HG03135 (cell line): ENCODE measurements at regions not wholly inside any gene's neighbourhood (a gene's known extent, or its start where the extent isn't known, plus 50 kb on each side); places are given as distances from the start of the nearest gene placed in this dataset.
"Not testable (repeated sequence)": the region's sequence is repeated elsewhere in the genome, so short reads cannot be mapped to it uniquely, and the experiment has no call there.

Experiments
- ATAC-seq: cut with Tn5 transposase; IDR thresholded peaks from one replicate; pipeline ENCODE4 v1.9.1; 2021; ENCODE audit warnings: mild to moderate bottlenecking, moderate library complexity; ENCODE audit not compliant: unreplicated experiment

DNA sequence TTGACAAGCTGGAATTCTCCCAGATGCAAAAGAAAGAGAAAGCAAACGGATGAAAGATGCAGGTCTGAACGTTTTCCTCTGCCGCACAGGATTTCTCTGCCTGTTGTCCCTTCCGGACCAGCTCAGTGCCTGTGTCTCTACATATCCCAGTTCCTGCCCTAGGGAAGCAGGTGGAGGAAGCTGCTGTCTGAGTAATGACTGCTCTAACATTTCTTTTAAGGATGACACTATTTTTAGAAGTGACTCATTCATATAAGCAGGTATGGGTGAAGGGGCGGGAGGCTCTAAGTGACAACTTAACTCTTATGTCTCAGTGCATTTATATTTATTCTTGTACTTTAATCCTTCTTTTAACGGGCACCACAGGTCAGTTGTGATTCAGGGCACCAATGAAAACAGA, 128.8 kb downstream of the SLC24A2 start:
- no peak for ATAC-seq

DNA sequence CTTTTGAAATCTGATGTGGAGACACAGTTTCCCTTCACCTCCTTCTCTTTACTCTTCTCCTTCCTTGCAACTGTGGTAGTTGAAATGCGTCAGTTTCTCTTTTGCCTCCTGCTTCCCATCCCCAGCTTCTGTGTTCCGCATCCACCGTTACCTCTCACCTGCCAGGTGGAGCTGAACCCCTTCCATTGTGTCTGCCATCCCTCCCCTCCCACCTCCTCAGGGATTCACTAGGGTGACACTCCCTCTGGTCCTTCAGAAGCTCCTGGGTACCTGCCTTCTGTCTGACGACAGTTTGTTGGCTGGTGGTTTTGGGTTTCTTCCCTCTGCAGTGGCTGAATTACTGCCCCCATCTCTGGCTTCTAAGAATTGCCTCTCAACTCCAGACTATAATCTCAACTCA, 132.1 kb downstream of the SLC24A2 start:
- no peak for ATAC-seq

DNA sequence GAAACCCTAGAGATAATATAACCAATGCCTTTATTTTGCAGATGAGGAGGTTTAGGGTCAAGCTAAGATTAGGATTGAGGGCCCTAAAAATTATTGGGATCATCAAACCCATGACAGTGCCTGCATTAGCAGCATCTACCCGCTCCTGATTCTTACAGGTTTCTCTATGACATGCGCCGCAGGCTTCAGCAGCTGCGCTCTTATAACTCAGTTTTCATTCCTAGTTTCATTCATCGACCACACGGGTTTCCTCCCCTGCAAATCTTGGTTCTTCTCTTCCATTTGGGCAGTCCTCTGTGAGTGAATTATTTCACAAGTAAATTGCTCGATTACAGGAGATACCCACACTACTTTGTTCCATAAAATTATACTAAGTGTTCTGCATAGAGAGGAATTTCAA, 137.2 kb downstream of the SLC24A2 start:
- no peak for ATAC-seq

DNA sequence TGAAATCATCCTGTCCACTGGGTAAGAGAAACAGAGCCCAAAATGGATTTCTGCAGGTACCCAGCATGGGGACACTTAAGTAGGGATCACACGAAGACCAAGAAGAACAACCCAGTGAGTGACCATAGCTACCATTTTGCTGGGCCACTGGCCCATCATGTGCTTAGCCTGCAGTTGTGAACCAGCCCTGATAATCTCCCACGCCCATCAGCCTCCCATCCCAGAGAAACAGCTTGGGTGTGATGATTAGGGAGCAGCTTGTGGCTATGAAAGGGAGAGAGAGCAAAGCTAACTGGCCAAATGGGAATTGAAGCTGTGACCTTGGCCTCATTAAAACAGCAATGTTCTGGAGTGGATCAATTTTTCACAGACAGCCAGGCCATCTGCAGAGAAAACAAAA, 138.5 kb downstream of the SLC24A2 start:
- ATAC-seq, result no peak

DNA sequence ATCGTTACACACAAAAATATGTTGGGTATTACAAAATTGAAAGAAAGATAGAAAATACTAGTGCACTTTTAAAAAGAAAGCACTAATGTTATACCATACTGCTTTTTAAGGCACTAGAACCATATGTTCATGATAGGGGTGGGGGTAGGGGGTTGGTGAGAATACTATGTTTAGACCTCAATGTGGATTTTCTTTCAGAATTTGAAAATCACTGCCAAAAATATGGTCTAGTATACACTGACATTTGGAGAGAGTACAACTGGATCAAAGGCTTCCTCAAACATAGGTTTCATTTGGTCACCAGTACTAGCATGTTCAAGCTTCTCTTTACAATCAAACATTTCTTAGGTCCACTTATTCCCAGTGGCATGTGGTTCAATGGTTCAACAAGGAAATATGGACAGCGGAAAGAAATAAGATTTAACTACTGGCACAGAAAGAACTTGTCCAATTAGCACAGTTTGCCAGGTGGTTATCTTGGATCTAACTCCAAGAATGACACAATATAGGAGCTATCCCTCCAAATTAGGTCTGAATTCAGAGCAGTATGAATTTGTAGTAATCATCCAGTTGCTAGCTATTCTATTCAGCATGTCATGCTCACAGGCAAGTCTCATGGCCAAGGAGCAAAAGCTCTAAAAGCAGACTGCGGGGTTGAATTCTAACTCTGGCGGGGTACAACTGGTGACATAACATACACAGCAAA, 139.3 kb downstream of the SLC24A2 start:
- no peak for ATAC-seq

DNA sequence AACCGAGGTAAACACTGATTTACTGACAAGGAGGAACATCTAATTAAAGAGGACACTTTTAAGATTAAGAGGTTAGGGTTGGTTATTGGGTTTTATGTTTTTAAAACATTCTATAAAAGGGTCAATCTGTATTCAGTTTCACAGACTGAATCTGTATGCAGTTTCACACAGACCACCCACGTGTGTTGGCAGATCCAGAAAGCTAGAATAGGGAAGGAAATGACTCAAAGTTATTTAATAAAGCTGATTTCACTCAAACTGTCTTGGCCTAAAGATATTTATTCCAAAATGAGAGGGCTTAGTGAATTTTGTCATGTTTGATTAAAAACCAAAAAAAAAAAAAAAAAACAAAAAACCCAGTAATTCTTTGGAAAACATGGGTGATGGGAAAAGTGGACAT, 140.2 kb downstream of the SLC24A2 start:
- no peak for ATAC-seq

DNA sequence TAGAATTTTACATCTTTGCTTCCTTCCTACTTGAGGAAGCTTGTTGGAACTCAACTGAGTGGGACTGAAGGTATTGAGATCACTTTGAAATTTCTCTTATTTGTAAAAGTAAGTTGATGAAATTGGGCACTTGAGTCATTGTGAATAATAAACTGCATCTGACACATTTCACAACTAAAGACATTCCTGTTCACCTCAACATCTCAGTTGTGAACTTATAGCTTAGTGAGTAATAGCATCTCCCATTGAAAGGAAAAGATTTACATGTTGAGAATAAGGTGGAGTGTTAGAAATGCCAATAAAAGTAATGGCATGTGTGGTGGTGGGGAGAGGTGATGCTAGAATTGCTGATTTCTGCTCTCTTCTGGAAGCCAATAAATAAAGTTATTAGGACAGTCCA, 145.0 kb downstream of the SLC24A2 start:
- no peak for ATAC-seq

DNA sequence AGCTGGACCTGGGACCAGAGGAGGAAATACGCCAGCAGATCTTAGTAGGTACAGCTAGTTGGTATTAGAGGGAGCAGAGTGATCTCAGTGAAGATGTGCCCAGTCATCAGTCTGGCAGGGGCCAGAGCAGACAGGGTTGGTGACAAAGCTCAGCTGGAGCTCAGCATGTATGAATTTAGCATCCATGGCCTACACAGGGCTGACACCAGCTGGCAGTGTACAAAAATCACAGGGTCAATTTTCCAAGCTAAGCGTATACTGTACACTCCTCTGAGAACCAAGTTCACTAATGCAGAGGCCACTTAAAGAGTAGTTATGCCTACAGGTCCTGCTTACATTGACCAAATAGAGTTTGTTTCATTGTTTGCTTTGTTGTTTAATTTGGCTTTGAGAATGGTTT, 146.6 kb downstream of the SLC24A2 start:
- no peak for ATAC-seq

DNA sequence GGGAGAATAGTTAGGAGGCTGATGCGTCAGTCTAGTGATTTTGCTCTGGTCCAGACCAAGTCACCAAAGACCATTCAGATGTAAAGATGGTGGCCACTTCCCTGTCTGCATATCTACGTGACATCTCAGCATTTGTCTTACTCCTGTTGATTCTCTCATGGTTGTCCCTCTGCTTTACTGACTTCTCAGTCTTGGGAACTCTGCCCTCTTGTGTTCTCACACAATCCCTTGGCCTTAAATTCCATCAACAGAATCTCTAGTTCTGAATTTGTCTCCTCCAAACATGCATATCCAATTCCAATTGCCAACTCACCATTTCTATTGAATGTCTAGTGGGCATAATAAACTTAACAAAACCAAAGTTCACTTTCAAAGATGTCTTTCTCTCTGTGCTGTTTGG, 147.8 kb downstream of the SLC24A2 start:
- ATAC-seq, result no peak

DNA sequence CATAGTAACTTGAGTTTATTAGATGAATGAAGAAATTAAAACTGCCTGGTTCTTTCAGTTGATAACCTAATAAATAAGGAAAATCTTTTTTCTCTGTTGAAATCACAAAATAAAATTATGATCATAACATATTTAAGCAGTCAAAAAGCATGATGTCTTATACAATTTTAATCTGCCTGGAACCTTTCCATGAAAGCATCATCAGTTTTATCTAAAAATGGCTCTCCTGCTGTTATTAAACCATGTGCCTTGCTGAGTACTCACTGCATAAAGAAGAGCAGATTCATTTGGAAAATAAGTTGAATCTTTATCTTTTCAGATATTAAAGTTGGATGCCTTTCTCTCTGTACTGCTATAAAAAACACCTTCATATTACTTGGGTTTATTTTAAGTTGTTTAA, 148.8 kb downstream of the SLC24A2 start:
- no peak for ATAC-seq

DNA sequence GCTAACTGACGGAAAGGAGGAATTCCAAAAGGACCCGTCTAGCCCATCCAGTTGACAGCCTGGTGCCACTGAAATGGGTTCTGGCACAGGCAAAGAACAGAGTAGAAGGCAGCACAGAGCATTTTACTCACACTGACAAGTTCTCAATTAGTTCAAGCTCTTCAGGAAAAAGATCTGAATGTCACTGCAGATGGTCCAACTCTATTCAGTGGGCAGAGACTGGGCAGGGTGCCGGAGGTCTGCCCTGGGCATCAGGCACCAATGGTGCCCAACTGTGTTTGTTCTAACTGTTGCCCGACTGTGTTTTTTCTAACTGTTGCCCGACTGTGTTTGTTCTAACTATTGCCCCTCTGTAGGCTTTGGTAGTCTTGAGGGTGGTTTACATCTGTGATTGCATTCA, 151.8 kb downstream of the SLC24A2 start:
- no peak for ATAC-seq

DNA sequence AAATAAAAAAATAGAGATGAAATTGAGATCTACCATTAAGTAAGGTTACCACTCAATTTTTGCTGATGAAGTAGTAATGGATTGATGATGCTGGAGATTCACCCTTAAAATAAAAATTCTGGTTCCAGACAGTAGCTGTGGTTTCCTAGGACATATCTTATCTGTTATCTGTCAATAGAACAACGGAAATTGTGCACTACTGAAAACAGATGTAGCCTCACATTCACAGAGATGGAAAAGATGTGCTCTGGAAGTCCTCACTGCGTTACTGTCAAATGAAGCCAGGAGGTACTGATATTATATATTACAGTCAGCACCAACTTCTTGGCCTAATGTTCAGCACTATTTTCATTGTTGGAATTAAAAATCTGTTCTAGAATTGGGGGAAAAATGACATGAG, 154.0 kb downstream of the SLC24A2 start:
- no peak for ATAC-seq

DNA sequence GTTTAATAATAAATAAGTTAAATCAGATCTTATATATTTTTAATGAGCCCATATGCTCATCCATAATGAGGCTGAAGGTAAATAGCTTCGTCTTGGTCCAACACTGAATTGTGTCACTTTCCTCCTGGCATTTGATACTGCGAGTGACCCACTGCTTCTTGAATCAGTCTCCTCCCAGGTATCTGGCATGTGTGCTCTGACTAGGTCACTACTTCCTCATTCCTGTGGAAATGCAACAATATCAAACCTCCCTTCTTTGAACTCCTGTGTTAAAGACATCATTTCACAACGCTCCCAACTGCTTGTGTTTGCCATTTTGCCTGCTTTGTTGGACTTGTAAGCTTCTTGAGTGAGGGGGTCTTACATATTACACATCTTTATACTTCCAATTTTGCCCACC, 157.7 kb downstream of the SLC24A2 start:
- no peak for ATAC-seq

DNA sequence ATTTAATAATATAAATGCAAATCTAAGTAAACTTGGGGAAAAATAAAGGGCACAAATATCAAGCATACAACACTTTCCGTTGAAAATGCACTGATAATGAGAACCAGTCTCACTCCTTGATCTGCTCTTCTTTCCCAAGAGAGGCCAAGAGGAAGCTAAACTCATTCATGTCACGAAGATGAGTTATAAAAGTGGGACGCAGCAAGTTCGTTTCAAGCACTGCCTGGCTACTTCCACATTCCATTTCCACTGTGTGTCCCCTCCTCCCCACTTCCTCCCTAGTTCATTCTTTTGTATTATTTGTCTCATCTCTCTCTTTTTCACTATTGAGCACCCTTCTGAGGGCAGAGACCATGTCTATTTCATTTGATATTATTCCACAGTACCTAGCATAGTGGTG, 158.1 kb downstream of the SLC24A2 start:
- no peak for ATAC-seq

DNA sequence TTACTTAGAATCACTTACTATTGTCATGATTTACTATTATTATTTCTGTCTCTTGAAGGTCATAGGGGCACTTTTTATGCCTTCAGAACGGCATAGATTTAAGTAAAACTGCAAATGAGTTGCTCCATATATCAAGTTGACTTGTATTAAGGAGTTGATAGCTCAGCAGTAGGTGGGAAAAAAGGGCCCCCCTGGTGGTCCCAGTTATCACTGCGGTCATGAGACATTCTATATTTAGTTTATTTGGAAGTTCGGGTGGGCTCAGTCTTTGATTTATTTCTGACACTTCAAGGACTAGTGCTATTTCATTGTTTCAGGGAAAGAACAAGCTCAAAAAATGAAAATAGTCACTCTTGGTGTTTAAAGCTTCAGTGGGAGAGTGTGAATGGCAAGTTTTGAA, 159.3 kb downstream of the SLC24A2 start:
- no peak for ATAC-seq

DNA sequence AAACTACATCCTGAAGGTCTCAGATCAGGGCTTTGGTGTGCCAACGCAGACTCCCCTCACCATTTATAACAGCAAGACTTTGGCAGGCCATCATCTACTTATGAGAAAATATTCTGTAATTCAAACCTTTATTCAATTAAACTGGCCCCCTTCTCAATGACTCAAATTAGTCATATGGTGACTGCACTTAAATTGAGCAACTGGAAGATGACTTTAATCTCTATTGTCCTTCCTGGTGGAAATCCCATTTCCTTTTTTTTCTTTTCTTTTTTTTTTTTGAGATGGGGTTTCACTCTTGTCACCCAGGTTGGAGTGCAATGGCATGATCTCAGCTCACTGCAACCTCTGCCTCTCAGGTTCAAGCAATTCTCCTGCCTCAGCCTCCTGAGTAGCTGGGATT, 163.4 kb downstream of the SLC24A2 start:
- ATAC-seq, result not testable (repeated sequence)

DNA sequence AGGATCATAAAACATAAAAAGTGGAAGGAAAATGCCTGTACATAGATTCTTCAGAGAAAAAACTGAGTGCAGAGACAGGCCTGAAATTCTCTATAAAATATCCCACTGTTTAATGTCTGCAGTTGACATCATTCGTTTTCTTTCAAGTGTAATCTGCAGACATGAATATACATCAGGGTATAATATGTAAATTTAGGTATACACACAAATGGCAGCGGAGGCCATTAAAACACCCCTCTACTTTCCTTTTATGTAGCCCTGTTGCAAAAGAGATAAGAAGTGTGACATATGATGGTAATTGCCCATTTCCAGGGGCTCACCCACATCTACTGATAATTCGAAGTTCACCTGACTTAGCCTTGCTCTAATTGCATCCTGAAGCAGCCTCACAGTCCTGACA, 164.3 kb downstream of the SLC24A2 start:
- ATAC-seq, result no peak

DNA sequence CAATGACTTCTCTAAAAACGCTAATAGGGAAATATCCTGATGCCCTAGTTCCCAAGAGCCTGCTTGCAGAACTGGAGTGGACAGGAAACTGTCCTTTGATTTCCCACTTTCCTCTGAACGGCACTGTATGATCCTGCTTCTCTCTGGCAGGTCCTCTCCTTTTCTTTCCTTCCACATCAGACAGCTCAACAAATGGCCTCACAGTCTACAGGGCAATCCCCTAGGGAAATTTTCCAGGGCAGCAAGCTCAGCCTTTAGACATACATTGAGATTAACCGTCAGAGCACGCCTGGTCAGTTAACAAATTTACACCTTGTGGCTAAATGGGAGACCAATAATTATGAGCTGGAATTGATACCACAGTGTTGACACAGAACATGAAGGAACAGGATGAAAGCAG, 164.9 kb downstream of the SLC24A2 start:
- no peak for ATAC-seq

DNA sequence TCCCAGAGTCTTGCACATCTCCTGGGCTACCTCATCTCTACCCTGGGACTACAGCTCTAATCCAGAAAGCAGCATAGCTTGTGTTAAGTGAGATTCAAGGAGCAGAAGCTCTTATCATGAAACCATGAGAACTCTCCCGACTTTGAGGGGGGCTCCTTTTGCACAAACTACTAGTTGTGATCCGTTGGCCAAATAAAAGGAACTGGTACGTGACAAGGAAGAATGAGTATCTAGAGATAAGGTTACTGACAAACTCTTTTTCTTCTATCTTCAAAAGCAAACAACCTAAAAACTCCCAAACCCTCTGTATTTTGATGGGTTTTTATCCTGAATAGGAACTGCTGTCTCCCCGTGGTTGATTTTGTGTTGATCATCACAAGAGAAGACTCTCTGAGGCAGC, 168.5 kb downstream of the SLC24A2 start:
- no peak for ATAC-seq

DNA sequence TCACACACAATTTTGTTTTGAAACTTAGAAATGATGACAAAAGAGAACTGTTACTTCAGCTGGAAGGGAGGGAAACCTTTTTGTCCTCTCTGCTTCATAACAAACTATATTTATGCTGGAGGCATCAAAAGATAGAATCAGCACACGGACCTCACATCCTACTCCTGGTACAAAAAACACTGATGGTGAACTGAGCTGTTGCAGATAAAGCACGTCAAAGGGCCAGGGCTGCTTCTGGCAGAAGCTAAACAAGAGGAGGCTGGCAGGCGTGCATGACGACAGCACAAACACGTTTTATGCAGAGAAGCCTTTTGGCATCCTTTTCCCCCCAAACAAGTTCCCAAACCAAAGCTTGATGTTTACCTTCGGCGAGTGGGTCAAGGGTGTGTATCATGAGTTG, 169.6 kb downstream of the SLC24A2 start:
- ATAC-seq, result no peak

DNA sequence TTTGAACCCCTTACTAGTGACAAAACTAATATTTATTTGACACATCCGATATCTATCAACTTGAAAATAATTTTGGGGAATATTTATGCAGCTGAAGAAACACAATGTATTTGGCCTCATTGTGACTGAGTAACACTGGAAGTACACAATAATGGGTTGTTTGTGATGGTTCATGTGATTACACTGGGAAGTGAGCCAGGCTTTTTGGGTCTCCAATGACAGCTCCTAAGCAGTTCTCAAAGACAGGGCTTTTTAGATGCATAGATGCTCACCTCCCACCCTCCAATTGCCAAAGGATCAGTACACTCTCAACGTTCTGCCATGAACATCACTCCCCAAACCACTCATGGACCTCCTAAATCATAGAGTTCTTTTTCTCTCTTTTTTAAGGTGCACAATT, 170.0 kb downstream of the SLC24A2 start:
- no peak for ATAC-seq

DNA sequence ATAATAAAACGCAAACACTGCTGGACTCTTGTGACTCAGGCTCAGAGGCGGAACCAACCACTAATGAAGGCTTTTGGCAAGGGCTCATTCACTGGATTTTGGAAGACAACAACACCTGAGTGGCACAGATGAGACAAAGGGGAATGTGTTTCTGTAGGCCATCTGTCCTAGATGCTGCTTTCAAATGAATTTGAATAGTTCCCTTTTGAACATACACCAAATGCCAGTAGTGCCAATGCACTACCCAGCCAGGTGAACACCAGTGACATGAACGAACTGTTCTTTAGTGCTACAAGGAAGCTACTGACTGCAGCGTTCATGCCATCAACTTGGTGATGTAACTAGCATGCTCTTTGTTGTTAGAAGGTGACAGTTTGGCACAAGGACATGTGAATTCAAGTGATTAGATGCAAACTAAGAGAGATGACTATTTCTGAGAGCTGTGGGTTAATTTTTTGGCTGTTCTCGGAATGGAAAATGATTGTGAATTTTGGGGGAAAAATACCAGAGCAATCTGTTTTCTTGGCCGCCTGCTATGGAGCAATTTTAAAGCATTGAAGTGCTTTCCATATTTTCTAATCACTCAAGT, 173.7 kb downstream of the SLC24A2 start:
- ATAC-seq, result no peak

DNA sequence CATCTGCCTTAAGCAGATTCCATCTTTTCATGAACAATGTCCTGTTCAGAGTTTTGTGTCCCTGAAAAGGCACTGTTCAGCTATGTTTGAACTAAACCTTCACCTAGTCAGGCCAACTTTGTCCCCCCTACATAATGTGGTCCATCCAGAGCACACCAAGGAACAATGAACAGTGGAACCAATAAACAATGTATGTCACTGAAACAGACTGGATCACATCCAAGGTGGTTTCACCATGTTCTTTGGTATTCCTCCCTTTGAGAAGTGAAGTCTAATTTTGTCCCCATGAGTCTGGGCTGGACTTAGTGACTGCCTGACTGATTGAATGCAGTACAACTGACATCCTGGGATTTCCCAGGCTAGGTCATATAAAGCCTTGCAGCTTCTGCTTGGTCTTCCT, 174.5 kb downstream of the SLC24A2 start:
- ATAC-seq, result no peak
